GM12878 (cell line): ENCODE measurements at regions not wholly inside any gene's neighbourhood (a gene's known extent, or its start where the extent isn't known, plus 50 kb on each side); places are given as distances from the start of the nearest gene placed in this dataset.

ENCODE experiments used
- ATAC-seq: fragments of 200-7000 bp; cut with Tn5 transposase; 3 replicates; pipeline ENCODE4 v1.9.1; 2020; ENCODE audit warnings: mild to moderate bottlenecking, moderate library complexity
- BruUV-seq: library from RNA; stranded (reverse); fragments of 400-500 nt; replicated peaks from 2 replicates; lab custom pipeline; 2021; lab: Mats Ljungman, UMichigan
- CTCF ChIA-PET: fragments of 300-600 bp; sonication (Branson Sonifier 250); formaldehyde crosslinking; extraction: SDS; loops from one replicate; lab custom pipeline; 2021; ENCODE audit warnings: inconsistent platforms; lab: Yijun Ruan, JAX
- POLR2A ChIA-PET: fragments of 350-600 bp; formaldehyde crosslinking; extraction: SDS; loops from one replicate; lab custom pipeline; 2021; ENCODE audit warnings: inconsistent platforms; lab: Charles Lee
- RAD21 ChIA-PET: fragments of 300-600 bp; sonication (Branson Sonifier 250); formaldehyde crosslinking; loops from one replicate; lab custom pipeline; 2023; ENCODE audit warnings: antibody characterized with exemption; ENCODE audit not compliant: unreplicated experiment; lab: Charles Lee
- SMC1A ChIA-PET: fragments of 300-600 bp; sonication (Branson Sonifier 250); formaldehyde crosslinking; loops from one replicate; lab custom pipeline; 2023; ENCODE audit not compliant: unreplicated experiment, uncharacterized antibody; lab: Charles Lee
- DNase-seq: peaks from one replicate; pipeline ENCODE4 v3.0.0-alpha.2; 2011; ENCODE audit warnings: low read depth, low spot score
- FAIRE-seq: peaks from 3 replicates; lab custom pipeline; 2011; peaks lifted over from hg19 to GRCh38; lab: Jason Lieb, UNC
- H2AFZ ChIP-seq: 2 replicates; pipeline ENCODE4 v1.6.0; 2011; ENCODE audit warnings: low read depth, low read length, control low read depth; ENCODE audit not compliant: control insufficient read depth
- H3K27ac ChIP-seq: 2 replicates; pipeline ENCODE4 v1.5.1; 2011; ENCODE audit warnings: control low read depth; ENCODE audit not compliant: control insufficient read depth, insufficient read depth
- H3K27me3 ChIP-seq, 2 experiments: replicated peaks in 1 of 2; 2 replicates each; pipeline versions ENCODE4 v1.6.0 to v1.6.1; 2011; ENCODE audit warnings: low read length in 1 of 2; ENCODE audit not compliant: control insufficient read depth in 2 of 2, insufficient read depth in 2 of 2
- H3K36me3 ChIP-seq, 2 experiments: 2 replicates each; pipeline ENCODE4 v1.5.1; 2011; ENCODE audit warnings: low read length in 1 of 2; ENCODE audit not compliant: control insufficient read depth in 2 of 2, insufficient read depth in 2 of 2
- H3K4me1 ChIP-seq: 2 replicates; pipeline ENCODE4 v1.6.1; 2011; ENCODE audit warnings: mild to moderate bottlenecking, low read length, moderate library complexity, mixed read lengths; ENCODE audit not compliant: control insufficient read depth, insufficient read depth
- H3K4me2 ChIP-seq: 2 replicates; pipeline ENCODE4 v1.6.0; 2011; ENCODE audit warnings: control low read depth; ENCODE audit not compliant: control insufficient read depth, insufficient read depth
- H3K4me3 ChIP-seq: fragments of 200-600 bp; sonication (generic); 2 replicates; pipeline ENCODE4 v1.5.1; 2016
- H3K79me2 ChIP-seq: 2 replicates; pipeline ENCODE4 v1.6.0; 2011; ENCODE audit warnings: low read length; ENCODE audit not compliant: control insufficient read depth, insufficient read depth
- H3K9ac ChIP-seq: 2 replicates; pipeline ENCODE4 v1.8.0; 2011; ENCODE audit warnings: low read length, control low read depth, mixed read lengths; ENCODE audit not compliant: control insufficient read depth, insufficient read depth
- H3K9me3 ChIP-seq: replicated peaks from 3 replicates; pipeline ENCODE4 v1.5.1; 2011; ENCODE audit warnings: mild to moderate bottlenecking, low read length; ENCODE audit not compliant: control insufficient read depth, insufficient read depth
- H4K20me1 ChIP-seq: 2 replicates; pipeline ENCODE4 v1.6.0; 2011; ENCODE audit not compliant: control insufficient read depth, insufficient read depth
- CBX5 ChIP-seq: sonication (generic); IDR thresholded peaks from 2 replicates; pipeline ENCODE4 v1.6.1; 2016; ENCODE audit warnings: low read depth, moderate library complexity, mild to moderate bottlenecking, inconsistent platforms
- CEBPB ChIP-seq, 2 experiments: fragments of 150-350 bp in 1 of 2; IDR thresholded peaks; 2 replicates each; pipeline ENCODE4 v1.6.1; 2012 to 2014; ENCODE audit warnings: low read depth in 2 of 2, low read length in 2 of 2, borderline replicate concordance in 1 of 2, inconsistent platforms in 1 of 2
- GABPA ChIP-seq: IDR thresholded peaks from 2 replicates; pipeline ENCODE4 v1.6.1; 2014; ENCODE audit warnings: antibody characterized with exemption, low read depth, mild to moderate bottlenecking, inconsistent platforms
- HDAC2 ChIP-seq: fragments of 200-600 bp; sonication (generic); IDR thresholded peaks from 2 replicates; pipeline ENCODE4 v1.6.1; 2017
- IKZF1 ChIP-seq: fragments of 450-650 bp; conservative IDR thresholded peaks from 2 replicates; pipeline ENCODE4 v1.6.1; 2017; ENCODE audit warnings: antibody characterized with exemption, mild to moderate bottlenecking
- MTA3 ChIP-seq: IDR thresholded peaks from 2 replicates; pipeline ENCODE4 v1.6.1; 2012; ENCODE audit warnings: low read length, inconsistent platforms, borderline replicate concordance
- NKRF ChIP-seq: fragments of 450-650 bp; conservative IDR thresholded peaks from 2 replicates; pipeline ENCODE4 v1.6.1; 2017; ENCODE audit warnings: mild to moderate bottlenecking, moderate library complexity
- POU2F2 ChIP-seq: IDR thresholded peaks from 3 replicates; pipeline ENCODE4 v1.6.1; 2011; ENCODE audit warnings: low read depth, mild to moderate bottlenecking, low read length, borderline replicate concordance
- RBBP5 ChIP-seq: fragments of 200-600 bp; sonication (generic); conservative IDR thresholded peaks from 2 replicates; pipeline ENCODE4 v1.6.1; 2016
- REST ChIP-seq: IDR thresholded peaks from 2 replicates; pipeline ENCODE4 v1.6.1; 2012; ENCODE audit warnings: mild to moderate bottlenecking, low read depth, low read length
- RFX5 ChIP-seq: IDR thresholded peaks from 2 replicates; pipeline ENCODE4 v1.6.1; 2011; ENCODE audit warnings: low read depth, low read length, improper control_type of control experiment
- SKIL ChIP-seq: fragments of 450-650 bp; IDR thresholded peaks from 2 replicates; pipeline ENCODE4 v1.6.1; 2017; ENCODE audit warnings: mild to moderate bottlenecking, low read depth, inconsistent platforms; ENCODE audit not compliant: poor library complexity, severe bottlenecking
- WGBS: methylation state at CpG from one replicate; pipeline ENCODE4 v1.1.6; 2016; ENCODE audit warnings: low lambda C conversion rate; ENCODE audit not compliant: insufficient replicate concordance, insufficient coverage; ENCODE audit errors: missing lambda C conversion rate; 5-methylcytosine and 5-hydroxymethylcytosine counted together
- in situ Hi-C: fragments of 300-500 bp; cut with MboI; formaldehyde crosslinking; loops from 9 replicates; pipeline ENCODE4 v1.14.3; 2018; ENCODE audit warnings: mixed read lengths
- intact Hi-C: fragments of 100-400 bp; cut with micrococcal nuclease; formaldehyde crosslinking; loops from one replicate; pipeline ENCODE4 v1.14.2; 2022; ENCODE audit not compliant: unreplicated experiment

GRCh38 chr7:42548816-42549611 is 312.0 kb upstream of the GLI3 start:
- H3K9me3 ChIP-seq: no peaks in the 10 kb centered on the region

More at GRCh38 chr7:42548816-42549611, 312.0 kb upstream of the GLI3 start:
- in situ Hi-C loops (no loop called here), intact Hi-C loops (no loop called here)
- DNase-seq (no peak), FAIRE-seq (no peak), ATAC-seq (no peak)
- 14% methylated on average over 6 of the region's 6 CpGs for WGBS
- Histone ChIP-seq H3K27me3 (no peaks in the 10 kb centered on the region), H3K4me1 (no peaks in the 10 kb centered on the region), H2AFZ (no peak overlapping the region), H4K20me1 (no peaks in the 10 kb centered on the region), H3K4me2 (no peak overlapping the region), H3K9ac (no peak overlapping the region), H3K27ac (no peak overlapping the region)
- CTCF ChIA-PET: no interaction called here
- POLR2A ChIA-PET: no interaction called here
- SMC1A ChIA-PET: no interaction called here
- BruUV-seq: no TSS peak
- no peak for TF ChIP-seq GABPA
- no peak for TF ChIP-seq MTA3
- no peak for TF ChIP-seq RBBP5
- no peak for TF ChIP-seq NKRF
- no peak for TF ChIP-seq POU2F2
- TF ChIP-seq IKZF1: no peak
- TF ChIP-seq HDAC2: no peak
- no peak for TF ChIP-seq CBX5
- no peak for TF ChIP-seq SKIL
- no peak for TF ChIP-seq RFX5
- TF ChIP-seq REST: no peak
- TF ChIP-seq CEBPB (IDR thresholded peaks at IDR 0.05; ENCODE audit: borderline replicate concordance in 1 of 2, low read depth in 2 of 2, low read length in 2 of 2): no peak
- TF ChIP-seq, all 136 proteins: peak for 0
- Histone ChIP-seq H3K4me3 (no peak overlapping the region), H3K79me2 (no peaks in the 10 kb centered on the region), H3K36me3 (no peaks in the 10 kb centered on the region)
- RAD21 ChIA-PET: no interaction called here
